H1 (cell line): ENCODE measurements at regions not wholly inside any gene's neighbourhood (a gene's known extent, or its start where the extent isn't known, plus 50 kb on each side); places are given as distances from the start of the nearest gene placed in this dataset.

Experiments
- CTCF ChIA-PET: fragments of 300-600 bp; sonication (Branson Sonifier 250); formaldehyde crosslinking; loops from one replicate; lab custom pipeline; 2021; ENCODE audit not compliant: partially characterized antibody; lab: Charles Lee
- POLR2A ChIA-PET: fragments of 300-600 bp; sonication (Branson Sonifier 250); formaldehyde crosslinking; loops from one replicate; lab custom pipeline; 2021; ENCODE audit warnings: inconsistent platforms; ENCODE audit not compliant: partially characterized antibody; lab: Charles Lee
- DNase-seq, 2 experiments: peaks; one replicate each; pipeline versions ENCODE4 v3.0.0 to v3.0.0-alpha.2; 2010 to 2022; ENCODE audit warnings: low spot score in 2 of 2, low read depth in 1 of 2, mixed read lengths in 1 of 2
- FAIRE-seq: peaks from 2 replicates; lab custom pipeline; 2011; peaks lifted over from hg19 to GRCh38; lab: Jason Lieb, UNC
- H2AFZ ChIP-seq: 2 replicates; pipeline ENCODE4 v1.8.1; 2012; ENCODE audit warnings: low read length, inconsistent platforms
- H2AK5ac ChIP-seq: 2 replicates; pipeline ENCODE4 v1.6.1; 2013; ENCODE audit warnings: low read depth, low read length
- H2BK120ac ChIP-seq: replicated peaks from 2 replicates; pipeline ENCODE3; 2013; ENCODE audit warnings: low read depth, low read length, inconsistent platforms
- H2BK12ac ChIP-seq: 2 replicates; pipeline ENCODE4 v1.6.1; 2013; ENCODE audit warnings: low read depth, low read length
- H2BK15ac ChIP-seq: 2 replicates; pipeline ENCODE4 v1.6.1; 2013; ENCODE audit warnings: low read length
- H2BK20ac ChIP-seq: 2 replicates; pipeline ENCODE4 v1.6.1; 2013; ENCODE audit warnings: low read length
- H2BK5ac ChIP-seq: 2 replicates; pipeline ENCODE4 v1.6.1; 2013; ENCODE audit warnings: low read depth, low read length
- H3K14ac ChIP-seq: 2 replicates; pipeline ENCODE4 v1.6.1; 2013; ENCODE audit warnings: inconsistent platforms; ENCODE audit not compliant: insufficient read length
- H3K18ac ChIP-seq: 2 replicates; pipeline ENCODE4 v1.6.1; 2013; ENCODE audit warnings: low read length; ENCODE audit errors: extremely low read depth
- H3K23ac ChIP-seq: 2 replicates; pipeline ENCODE4 v1.6.1; 2013; ENCODE audit warnings: inconsistent platforms; ENCODE audit not compliant: insufficient read length
- H3K23me2 ChIP-seq: 2 replicates; pipeline ENCODE4 v1.6.1; 2013; ENCODE audit warnings: low read depth, low read length
- H3K27ac ChIP-seq: 2 replicates; pipeline ENCODE4 v1.6.1; 2011; ENCODE audit warnings: low read depth, low read length, inconsistent platforms
- H3K27me3 ChIP-seq, 4 experiments: replicated peaks in 1 of 4; 1 replicate in 1 of 4; 2 replicates in 3 of 4; pipeline versions ENCODE4 v1.6.1 to v1.8.1; 2011 to 2013; ENCODE audit warnings: low read length in 3 of 4, mild to moderate bottlenecking in 3 of 4, inconsistent platforms in 2 of 4, mixed read lengths in 2 of 4, moderate library complexity in 1 of 4; ENCODE audit not compliant: control insufficient read depth in 3 of 4, insufficient read depth in 3 of 4; ENCODE audit errors: extremely low read depth in 1 of 4
- H3K36me3 ChIP-seq, 4 experiments: 2 replicates each; pipeline versions ENCODE4 v1.6.1 to v1.8.1; 2011 to 2013; ENCODE audit warnings: mild to moderate bottlenecking in 4 of 4, low read length in 3 of 4, moderate library complexity in 2 of 4, control low read depth in 1 of 4, inconsistent platforms in 1 of 4; ENCODE audit not compliant: insufficient read depth in 4 of 4, control insufficient read depth in 2 of 4
- H3K4ac ChIP-seq: replicated peaks from 2 replicates; pipeline ENCODE3; 2013; ENCODE audit warnings: low read length, low read depth, mixed read lengths, inconsistent platforms; ENCODE audit not compliant: insufficient read length
- H3K4me1 ChIP-seq, 4 experiments: replicated peaks in 1 of 4; 1 replicate in 1 of 4; 2 replicates in 3 of 4; pipeline versions ENCODE4 v1.6.1 to v1.8.1; 2011 to 2013; ENCODE audit warnings: low read length in 3 of 4, inconsistent platforms in 2 of 4, mixed read lengths in 1 of 4; ENCODE audit not compliant: insufficient read depth in 4 of 4, control insufficient read depth in 3 of 4
- H3K4me2 ChIP-seq, 2 experiments: 2 replicates each; pipeline versions ENCODE4 v1.6.1 to v1.8.1; 2011 to 2013; ENCODE audit warnings: low read depth in 2 of 2, low read length in 2 of 2, control low read depth in 1 of 2, inconsistent platforms in 1 of 2, mild to moderate bottlenecking in 1 of 2; ENCODE audit not compliant: insufficient read depth in 1 of 2
- H3K4me3 ChIP-seq, 4 experiments: fragments of 200-600, 300-600 bp in 1 of 4; sonication (generic), shearing (Covaris generic), sonication (Bioruptor Twin) in 1 of 4; 2 replicates each; pipeline versions ENCODE4 v1.5.1 to v1.8.1; 2011 to 2016; ENCODE audit warnings: low read length in 4 of 4, low read depth in 3 of 4, control low read depth in 2 of 4, inconsistent platforms in 2 of 4, mild to moderate bottlenecking in 2 of 4, mixed read lengths in 1 of 4, moderate library complexity in 1 of 4; ENCODE audit not compliant: insufficient read depth in 2 of 4; ENCODE audit errors: extremely low read depth in 1 of 4
- H3K56ac ChIP-seq: replicated peaks from 2 replicates; pipeline ENCODE3; 2013; ENCODE audit warnings: low read depth, mild to moderate bottlenecking, mixed read lengths, low read length, inconsistent platforms; ENCODE audit not compliant: insufficient read length
- H3K79me1 ChIP-seq: 2 replicates; pipeline ENCODE4 v1.6.1; 2013; ENCODE audit warnings: low read depth, low read length, control low read depth
- H3K79me2 ChIP-seq, 2 experiments: 2 replicates each; pipeline versions ENCODE4 v1.6.1 to v1.8.1; 2012 to 2013; ENCODE audit warnings: low read length in 2 of 2, mild to moderate bottlenecking in 2 of 2, inconsistent platforms in 1 of 2; ENCODE audit not compliant: insufficient read depth in 2 of 2, control insufficient read depth in 1 of 2
- H3K9ac ChIP-seq, 4 experiments: replicated peaks in 1 of 4; 1 replicate in 1 of 4; 2 replicates in 3 of 4; pipeline versions ENCODE4 v1.6.1 to v1.8.1; 2011 to 2013; ENCODE audit warnings: low read depth in 3 of 4, low read length in 3 of 4, control low read depth in 2 of 4, mild to moderate bottlenecking in 2 of 4, moderate library complexity in 2 of 4, inconsistent platforms in 1 of 4; ENCODE audit errors: extremely low read depth in 1 of 4
- H3K9me3 ChIP-seq, 2 experiments: 2 replicates each; pipeline versions ENCODE4 v1.6.1 to v1.8.1; 2012 to 2013; ENCODE audit warnings: mild to moderate bottlenecking in 2 of 2, moderate library complexity in 2 of 2, control low read depth in 1 of 2, inconsistent platforms in 1 of 2, low read depth in 1 of 2, low read length in 1 of 2, mixed read lengths in 1 of 2; ENCODE audit not compliant: insufficient read depth in 2 of 2
- H4K20me1 ChIP-seq, 2 experiments: replicated peaks in 1 of 2; 2 replicates each; pipeline versions ENCODE3 to v1.8.1; 2011 to 2013; ENCODE audit warnings: inconsistent platforms in 2 of 2, low read length in 2 of 2, mild to moderate bottlenecking in 1 of 2; ENCODE audit not compliant: insufficient read depth in 2 of 2, control insufficient read depth in 1 of 2
- H4K5ac ChIP-seq: 2 replicates; pipeline ENCODE4 v1.6.1; 2013; ENCODE audit warnings: low read length, low read depth, mixed read lengths, inconsistent platforms; ENCODE audit not compliant: insufficient read length
- H4K8ac ChIP-seq: 2 replicates; pipeline ENCODE4 v1.8.0; 2013; ENCODE audit warnings: mild to moderate bottlenecking, moderate library complexity, low read length, inconsistent platforms; ENCODE audit not compliant: insufficient read depth; ENCODE audit errors: extremely low read depth
- H4K91ac ChIP-seq: replicated peaks from 2 replicates; pipeline ENCODE3; 2013; ENCODE audit warnings: low read length, mixed read lengths, inconsistent platforms; ENCODE audit not compliant: insufficient read length
- CTBP2 ChIP-seq: IDR thresholded peaks from 2 replicates; pipeline ENCODE4 v1.7.0; 2011; ENCODE audit warnings: borderline replicate concordance, mild to moderate bottlenecking, moderate library complexity, mixed read lengths, low read length; ENCODE audit not compliant: insufficient read depth, insufficient read length
- RAD21 ChIP-seq, 2 experiments: IDR thresholded peaks in 1 of 2; conservative IDR thresholded peaks in 1 of 2; 2 replicates each; pipeline ENCODE4 v1.6.1; 2011; ENCODE audit warnings: low read depth in 2 of 2, low read length in 2 of 2, improper control_type of control experiment in 1 of 2, inconsistent platforms in 1 of 2, mild to moderate bottlenecking in 1 of 2, moderate library complexity in 1 of 2
- TAF7 ChIP-seq: optimal IDR thresholded peaks from 2 replicates; pipeline ENCODE3; 2011; ENCODE audit warnings: low read depth, mild to moderate bottlenecking, inconsistent platforms, low read length, moderate library complexity, borderline replicate concordance
- WGBS, 2 experiments: shearing (Covaris generic) in 1 of 2; methylation state at CpG; one replicate each; pipeline versions ENCODE4 v1.1.6 to v1.1.7; 2013 to 2015; ENCODE audit warnings: low lambda C conversion rate in 2 of 2, mixed read lengths in 2 of 2, inconsistent platforms in 1 of 2, low coverage in 1 of 2, missing lambda C conversion rate in 1 of 2; ENCODE audit not compliant: insufficient replicate concordance in 2 of 2, insufficient coverage in 1 of 2, insufficient read length in 1 of 2; ENCODE audit errors: extremely low coverage in 1 of 2, missing lambda C conversion rate in 1 of 2; 5-methylcytosine and 5-hydroxymethylcytosine counted together
- TF ChIP-seq, protein P1 (sequence below): IDR thresholded peaks from 2 replicates; pipeline ENCODE4 v1.6.1; 2012; ENCODE audit warnings: low read length, inconsistent platforms

DNA sequence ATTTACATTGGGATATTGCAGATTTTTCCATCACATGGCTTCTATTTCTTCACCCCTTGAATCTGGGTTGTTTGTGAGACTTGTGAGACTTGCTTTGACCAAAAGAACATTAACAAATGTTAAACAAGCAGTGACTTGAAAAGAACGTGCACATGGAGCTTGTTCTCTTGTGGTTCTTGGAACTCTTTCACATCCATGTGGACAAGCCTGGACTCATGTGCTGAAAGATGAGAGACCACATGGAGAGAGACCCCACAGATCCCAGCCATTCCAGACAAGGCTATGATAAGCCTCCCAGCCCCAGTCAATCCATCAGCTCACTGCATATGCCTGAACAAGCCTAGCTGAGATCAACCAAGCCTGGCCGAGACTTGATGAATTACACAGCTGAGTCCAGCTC, 1365.7 kb upstream of the GJE1 start:
- Histone ChIP-seq H3K4me2 (no peak overlapping the region), H3K27me3 (no peaks in the 10 kb centered on the region), H2BK12ac (no peak overlapping the region), H3K9ac (no peak overlapping the region), H3K18ac (no peak overlapping the region), H3K4ac (no peak overlapping the region), H3K14ac (no peak overlapping the region), H3K23ac (no peak overlapping the region), H3K4me3 (no peak overlapping the region), H2AFZ (no peak overlapping the region), H3K36me3 (no peaks in the 10 kb centered on the region; a peak in 1 of 8 replicates), H2BK15ac (no peak overlapping the region), H4K91ac (no peak overlapping the region), H3K9me3 (peaks cover 13 to 17% of the 10 kb centered on the region in 2 experiments), H3K79me2 (no peaks in the 10 kb centered on the region), H2BK5ac (no peak overlapping the region), H3K56ac (no peak overlapping the region), H3K27ac (no peak overlapping the region), H3K79me1 (no peaks in the 10 kb centered on the region), H4K8ac (no peak overlapping the region), H4K5ac (no peak overlapping the region), H4K20me1 (no peaks in the 10 kb centered on the region), H2BK20ac (no peak overlapping the region), H3K23me2 (no peaks in the 10 kb centered on the region; the same call in 1 of the 2 replicates), H2BK120ac (no peak overlapping the region), H3K4me1 (no peaks in the 10 kb centered on the region)
- WGBS, 2 experiments, result 95% methylated on average over 1 of the region's 2 CpGs; no CpG with 5 or more reads in 1 of the 2 experiments
- ChIA-PET POLR2A (no interaction called here), CTCF (interaction anchor here (1.1 kb wide), 1 partner anchor 12 kb away, joined by 3 read pairs; no protein-coding TSS in a partner anchor)
- FAIRE-seq (no peak), DNase-seq (no peak)
- TF ChIP-seq RAD21 (IDR thresholded peaks at IDR 0.05 in 1 of 2, conservative IDR thresholded peaks at IDR 0.05 in 1 of 2; ENCODE audit: low read depth in 2 of 2, low read length in 2 of 2), result no peak
- TF ChIP-seq, protein P1, sequence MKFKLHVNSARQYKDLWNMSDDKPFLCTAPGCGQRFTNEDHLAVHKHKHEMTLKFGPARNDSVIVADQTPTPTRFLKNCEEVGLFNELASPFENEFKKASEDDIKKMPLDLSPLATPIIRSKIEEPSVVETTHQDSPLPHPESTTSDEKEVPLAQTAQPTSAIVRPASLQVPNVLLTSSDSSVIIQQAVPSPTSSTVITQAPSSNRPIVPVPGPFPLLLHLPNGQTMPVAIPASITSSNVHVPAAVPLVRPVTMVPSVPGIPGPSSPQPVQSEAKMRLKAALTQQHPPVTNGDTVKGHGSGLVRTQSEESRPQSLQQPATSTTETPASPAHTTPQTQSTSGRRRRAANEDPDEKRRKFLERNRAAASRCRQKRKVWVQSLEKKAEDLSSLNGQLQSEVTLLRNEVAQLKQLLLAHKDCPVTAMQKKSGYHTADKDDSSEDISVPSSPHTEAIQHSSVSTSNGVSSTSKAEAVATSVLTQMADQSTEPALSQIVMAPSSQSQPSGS, result no peak
- no peak for TF ChIP-seq CTBP2
- TF ChIP-seq TAF7, result no peak
- TF ChIP-seq, all 59 proteins: peak for 0
- H2AK5ac ChIP-seq, result no peak overlapping the region
